H9 (cell line): ENCODE measurements at regions not wholly inside any gene's neighbourhood (a gene's known extent, or its start where the extent isn't known, plus 50 kb on each side); places are given as distances from the start of the nearest gene placed in this dataset.
A peak's percentile ranks its signal among the peaks of the same experiment; 100 is the strongest.

Source experiments
- DNase-seq: peaks from one replicate; pipeline ENCODE4 v3.0.0-alpha.2; 2017
- H2AFZ ChIP-seq: one replicate; pipeline ENCODE4 v1.6.1; 2013; ENCODE audit warnings: mild to moderate bottlenecking, low read length, control low read depth, moderate library complexity
- H2AK5ac ChIP-seq: 2 replicates; pipeline ENCODE4 v1.6.1; 2013; ENCODE audit warnings: low read length, control low read depth, mixed read lengths; ENCODE audit not compliant: insufficient read length
- H2BK120ac ChIP-seq: one replicate; pipeline ENCODE4 v1.6.1; 2013; ENCODE audit warnings: low read depth, mild to moderate bottlenecking, low read length, control low read depth, inconsistent platforms; ENCODE audit not compliant: poor library complexity, severe bottlenecking
- H2BK12ac ChIP-seq: 2 replicates; pipeline ENCODE4 v1.6.1; 2013; ENCODE audit warnings: low read length, control low read depth, mixed read lengths, low read depth; ENCODE audit not compliant: insufficient read length
- H2BK15ac ChIP-seq: 2 replicates; pipeline ENCODE4 v1.6.1; 2013; ENCODE audit warnings: low read depth, low read length, control low read depth
- H2BK20ac ChIP-seq: one replicate; pipeline ENCODE4 v1.6.1; 2013; ENCODE audit warnings: low read depth, mild to moderate bottlenecking, low read length, control low read depth, inconsistent platforms; ENCODE audit not compliant: poor library complexity, severe bottlenecking
- H2BK5ac ChIP-seq: 2 replicates; pipeline ENCODE4 v1.6.1; 2013; ENCODE audit warnings: low read length, control low read depth, mixed read lengths; ENCODE audit not compliant: insufficient read length
- H3K14ac ChIP-seq: 2 replicates; pipeline ENCODE4 v1.6.1; 2013; ENCODE audit warnings: low read length, control low read depth; ENCODE audit not compliant: insufficient read depth
- H3K18ac ChIP-seq: 2 replicates; pipeline ENCODE4 v1.6.1; 2013; ENCODE audit warnings: low read depth, mild to moderate bottlenecking, mixed read lengths, low read length, control low read depth; ENCODE audit not compliant: insufficient read length
- H3K23ac ChIP-seq: 2 replicates; pipeline ENCODE4 v1.6.1; 2013; ENCODE audit warnings: low read length, control low read depth, mixed read lengths, low read depth; ENCODE audit not compliant: insufficient read length
- H3K23me2 ChIP-seq: 2 replicates; pipeline ENCODE4 v1.6.1; 2013; ENCODE audit warnings: low read depth, mild to moderate bottlenecking, mixed read lengths, low read length, control low read depth; ENCODE audit not compliant: insufficient read length, poor library complexity, severe bottlenecking
- H3K27ac ChIP-seq: 2 replicates; pipeline ENCODE4 v1.5.1; 2013; ENCODE audit warnings: low read length, control low read depth, mixed read lengths, low read depth; ENCODE audit not compliant: insufficient read length
- H3K27me3 ChIP-seq: 2 replicates; pipeline ENCODE4 v1.6.1; 2013; ENCODE audit warnings: low read length, control low read depth, inconsistent platforms; ENCODE audit not compliant: insufficient read depth
- H3K4ac ChIP-seq: 2 replicates; pipeline ENCODE4 v1.6.1; 2013; ENCODE audit warnings: low read depth, mild to moderate bottlenecking, control low read depth, inconsistent platforms, low read length, moderate library complexity
- H3K4me1 ChIP-seq: 2 replicates; pipeline ENCODE4 v1.6.1; 2013; ENCODE audit warnings: low read length, control low read depth, inconsistent platforms; ENCODE audit not compliant: insufficient read depth
- H3K4me2 ChIP-seq: 2 replicates; pipeline ENCODE4 v1.6.1; 2013; ENCODE audit warnings: low read length, control low read depth, mixed read lengths; ENCODE audit not compliant: insufficient read length, insufficient read depth
- H3K56ac ChIP-seq: 2 replicates; pipeline ENCODE4 v1.6.1; 2013; ENCODE audit warnings: low read depth, mild to moderate bottlenecking, mixed read lengths, low read length, control low read depth; ENCODE audit not compliant: insufficient read length
- H3K79me1 ChIP-seq: 2 replicates; pipeline ENCODE4 v1.6.1; 2013; ENCODE audit warnings: low read depth, mild to moderate bottlenecking, moderate library complexity, low read length, control low read depth, inconsistent platforms; ENCODE audit not compliant: insufficient read depth, poor library complexity, severe bottlenecking
- H3K79me2 ChIP-seq: 2 replicates; pipeline ENCODE4 v1.6.1; 2013; ENCODE audit warnings: low read length, control low read depth, inconsistent platforms; ENCODE audit not compliant: insufficient read depth
- H3K9ac ChIP-seq: 2 replicates; pipeline ENCODE4 v1.6.1; 2013; ENCODE audit warnings: low read length, control low read depth, mixed read lengths; ENCODE audit not compliant: insufficient read length; ENCODE audit errors: extremely low read depth
- H3K9me3 ChIP-seq: one replicate; pipeline ENCODE4 v1.6.1; 2013; ENCODE audit warnings: low read depth, low read length, inconsistent platforms; ENCODE audit not compliant: control insufficient read depth
- H3T11ph ChIP-seq: one replicate; pipeline ENCODE4 v1.6.1; 2013; ENCODE audit warnings: mild to moderate bottlenecking, low read length, control low read depth, inconsistent platforms
- H4K20me1 ChIP-seq: one replicate; pipeline ENCODE4 v1.6.1; 2013; ENCODE audit not compliant: control insufficient read depth, insufficient read length, insufficient read depth
- H4K5ac ChIP-seq: 2 replicates; pipeline ENCODE4 v1.6.1; 2013; ENCODE audit warnings: low read depth, mild to moderate bottlenecking, mixed read lengths, low read length, control low read depth; ENCODE audit not compliant: insufficient read length
- H4K8ac ChIP-seq: replicated peaks from 2 replicates; pipeline ENCODE4 v1.6.1; 2013; ENCODE audit warnings: low read length, control low read depth, mixed read lengths, low read depth; ENCODE audit not compliant: insufficient read length
- H4K91ac ChIP-seq: 2 replicates; pipeline ENCODE4 v1.6.1; 2013; ENCODE audit warnings: low read depth, mild to moderate bottlenecking, moderate library complexity, mixed read lengths, low read length, control low read depth; ENCODE audit not compliant: insufficient read length
- H3K27ac Mint-ChIP-seq, 3 experiments: 2 replicates in 2 of 3; 3 replicates in 1 of 3; pipeline ENCODE4 v1.8.0; 2020 to 2021; ENCODE audit warnings: mixed read lengths in 3 of 3, mild to moderate bottlenecking in 1 of 3, moderate library complexity in 1 of 3
- H3K27me3 Mint-ChIP-seq: 2 replicates; pipeline ENCODE4 v1.8.0; 2021; ENCODE audit warnings: low read depth, mild to moderate bottlenecking, moderate library complexity, mixed read lengths
- H3K36me3 Mint-ChIP-seq, 3 experiments: 2 replicates in 2 of 3; 3 replicates in 1 of 3; pipeline ENCODE4 v1.8.0; 2020 to 2021; ENCODE audit warnings: low read depth in 3 of 3, mixed read lengths in 3 of 3; ENCODE audit not compliant: insufficient read depth in 1 of 3
- H3K4me1 Mint-ChIP-seq, 2 experiments: 2 replicates each; pipeline ENCODE4 v1.8.0; 2020; ENCODE audit warnings: mixed read lengths in 2 of 2
- H3K4me3 Mint-ChIP-seq, 2 experiments: 2 replicates in 1 of 2; 3 replicates in 1 of 2; pipeline ENCODE4 v1.8.0; 2020 to 2021; ENCODE audit warnings: mild to moderate bottlenecking in 2 of 2, mixed read lengths in 2 of 2, moderate library complexity in 1 of 2
- H3K9me3 Mint-ChIP-seq, 2 experiments: 2 replicates in 1 of 2; 3 replicates in 1 of 2; pipeline ENCODE4 v1.8.0; 2020; ENCODE audit warnings: mild to moderate bottlenecking in 2 of 2, mixed read lengths in 2 of 2, moderate library complexity in 1 of 2
- WGBS: extraction: QIAGEN DNeasy Blood & Tissue Kit; methylation state at CpG from one replicate; pipeline ENCODE4 v1.1.7; 2013; ENCODE audit warnings: missing lambda C conversion rate, low lambda C conversion rate, mixed read lengths; ENCODE audit not compliant: insufficient read length; ENCODE audit errors: extremely low coverage; 5-methylcytosine and 5-hydroxymethylcytosine counted together
- TF ChIP-seq, protein P1 (sequence below): fragments of 200-600 bp; sonication (generic); conservative IDR thresholded peaks from 3 replicates; pipeline ENCODE4 v1.8.0; 2021; ENCODE audit warnings: antibody characterized with exemption, mild to moderate bottlenecking

DNA sequence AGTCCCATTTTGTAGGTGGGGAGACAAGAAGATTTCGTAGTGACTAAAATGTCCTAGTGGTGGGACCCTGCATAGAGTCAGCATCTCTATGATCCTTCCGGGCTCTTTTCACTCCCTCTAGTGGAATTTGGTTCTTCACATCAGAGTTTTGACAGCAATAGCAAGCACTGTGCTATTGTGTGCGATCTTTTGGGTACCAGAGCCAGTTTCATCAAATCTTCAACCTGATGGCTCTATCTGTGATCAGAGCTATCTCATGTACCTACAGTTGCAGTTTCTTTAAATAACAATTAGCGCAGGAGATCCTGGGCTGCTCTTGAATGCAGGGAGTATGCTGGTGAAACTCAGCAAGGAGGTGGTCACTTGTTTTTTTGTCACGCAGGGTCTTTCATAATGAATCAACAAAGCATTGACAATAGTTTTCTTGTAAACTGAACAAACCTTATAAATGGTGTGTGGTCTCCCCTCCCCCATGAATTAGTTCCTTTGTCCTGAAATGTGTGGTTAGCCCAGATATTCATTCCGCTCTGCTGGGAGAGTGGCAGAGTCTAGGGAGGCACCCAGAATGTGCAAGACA is 257.2 kb upstream of the SOX2 start:
- Histone ChIP-seq H4K91ac (no peak overlapping the region), H4K8ac (no peak overlapping the region), H2BK15ac (no peak overlapping the region), H3K23me2 (no peaks in the 10 kb centered on the region), H3K18ac (no peak overlapping the region), H3K4ac (no peak overlapping the region), H4K20me1 (no peaks in the 10 kb centered on the region), H2AFZ (no peak overlapping the region), H2BK12ac (no peak overlapping the region), H3K27me3 (no peaks in the 10 kb centered on the region), H3K9me3 (no peaks in the 10 kb centered on the region), H3K23ac (no peak overlapping the region), H3K79me1 (no peaks in the 10 kb centered on the region), H3K27ac (no peak overlapping the region), H3K4me2 (no peak overlapping the region), H2BK5ac (no peak overlapping the region), H3K4me1 (no peaks in the 10 kb centered on the region), H4K5ac (no peak overlapping the region), H2BK20ac (no peak overlapping the region), H3T11ph (no peak overlapping the region), H3K56ac (no peak overlapping the region), H3K79me2 (no peaks in the 10 kb centered on the region), H3K14ac (no peak overlapping the region), H3K9ac (no peak overlapping the region), H2AK5ac (no peak overlapping the region), H2BK120ac (no peak overlapping the region)
- Mint-ChIP-seq H3K27me3 (no peaks in the 10 kb centered on the region), H3K4me1 (peaks cover 15 to 21% of the 10 kb centered on the region in 2 experiments), H3K36me3 (no peaks in the 10 kb centered on the region; a peak in 1 of 7 replicates), H3K4me3 (no peak overlapping the region), H3K9me3 (no peaks in the 10 kb centered on the region), H3K27ac (peak overlapping the region in 2 of 3 experiments; percentile 6 to 77; a peak in 5 of 7 replicates)
- DNase-seq, result no peak
- TF ChIP-seq, protein P1, sequence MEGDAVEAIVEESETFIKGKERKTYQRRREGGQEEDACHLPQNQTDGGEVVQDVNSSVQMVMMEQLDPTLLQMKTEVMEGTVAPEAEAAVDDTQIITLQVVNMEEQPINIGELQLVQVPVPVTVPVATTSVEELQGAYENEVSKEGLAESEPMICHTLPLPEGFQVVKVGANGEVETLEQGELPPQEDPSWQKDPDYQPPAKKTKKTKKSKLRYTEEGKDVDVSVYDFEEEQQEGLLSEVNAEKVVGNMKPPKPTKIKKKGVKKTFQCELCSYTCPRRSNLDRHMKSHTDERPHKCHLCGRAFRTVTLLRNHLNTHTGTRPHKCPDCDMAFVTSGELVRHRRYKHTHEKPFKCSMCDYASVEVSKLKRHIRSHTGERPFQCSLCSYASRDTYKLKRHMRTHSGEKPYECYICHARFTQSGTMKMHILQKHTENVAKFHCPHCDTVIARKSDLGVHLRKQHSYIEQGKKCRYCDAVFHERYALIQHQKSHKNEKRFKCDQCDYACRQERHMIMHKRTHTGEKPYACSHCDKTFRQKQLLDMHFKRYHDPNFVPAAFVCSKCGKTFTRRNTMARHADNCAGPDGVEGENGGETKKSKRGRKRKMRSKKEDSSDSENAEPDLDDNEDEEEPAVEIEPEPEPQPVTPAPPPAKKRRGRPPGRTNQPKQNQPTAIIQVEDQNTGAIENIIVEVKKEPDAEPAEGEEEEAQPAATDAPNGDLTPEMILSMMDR, result peak; percentile 49; the same call in 2 of the 3 replicates
- no CpG with 5 or more reads among the region's 6 CpGs for WGBS
